ENCODE measurements at regions not wholly inside any gene's neighbourhood (a gene's known extent, or its start where the extent isn't known, plus 50 kb on each side); places are given as distances from the start of the nearest gene placed in this dataset.
"Not testable (repeated sequence)": the region's sequence is repeated elsewhere in the genome, so short reads cannot be mapped to it uniquely, and the experiment has no call there.

DNA sequence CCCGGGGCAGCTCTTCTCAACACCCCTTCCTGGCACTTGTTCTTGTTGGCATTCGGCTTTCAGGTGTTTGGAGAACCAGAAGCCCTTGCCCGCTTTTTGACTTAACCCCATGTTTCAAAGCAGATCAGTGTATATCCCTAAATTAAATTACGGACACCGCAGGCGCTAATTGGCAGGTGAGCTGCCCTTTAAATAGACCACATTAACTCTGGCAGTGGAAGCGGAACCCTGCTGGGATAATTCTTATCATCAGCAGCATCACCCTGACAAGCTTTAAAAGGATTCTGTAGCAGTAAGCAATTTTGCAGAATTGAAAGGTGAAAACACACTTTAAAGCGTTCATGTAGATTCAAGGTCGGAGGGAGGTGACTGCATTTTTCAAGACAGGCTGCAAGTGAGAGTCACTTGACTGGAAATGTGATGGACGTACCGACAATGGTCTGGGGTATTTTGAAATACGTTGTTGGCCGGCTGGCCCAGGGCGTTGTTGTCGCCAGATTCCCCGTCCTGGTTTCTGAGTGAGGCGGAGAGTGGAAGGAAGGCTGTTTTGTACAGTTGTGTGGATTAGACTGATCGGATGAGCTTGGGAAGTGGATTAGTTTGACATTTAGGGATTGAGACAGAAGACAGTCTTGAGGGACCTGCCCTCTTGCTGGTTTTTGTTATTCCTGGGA, 94.2 kb upstream of the CRYM start:
- not testable (repeated sequence) for TF ChIP-seq ZNF232 (CRISPR knock-in tag; IDR thresholded peaks at IDR 0.05); NR3C1 (CRISPR knock-in tag; conservative IDR thresholded peaks at IDR 0.05; ENCODE audit: low read depth); SOX15 (CRISPR knock-in tag; IDR thresholded peaks at IDR 0.05); JUN (CRISPR knock-in tag; IDR thresholded peaks at IDR 0.05)
- TF ChIP-seq, protein P1, sequence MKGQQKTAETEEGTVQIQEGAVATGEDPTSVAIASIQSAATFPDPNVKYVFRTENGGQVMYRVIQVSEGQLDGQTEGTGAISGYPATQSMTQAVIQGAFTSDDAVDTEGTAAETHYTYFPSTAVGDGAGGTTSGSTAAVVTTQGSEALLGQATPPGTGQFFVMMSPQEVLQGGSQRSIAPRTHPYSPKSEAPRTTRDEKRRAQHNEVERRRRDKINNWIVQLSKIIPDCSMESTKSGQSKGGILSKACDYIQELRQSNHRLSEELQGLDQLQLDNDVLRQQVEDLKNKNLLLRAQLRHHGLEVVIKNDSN (CRISPR knock-in tag; IDR thresholded peaks at IDR 0.05), result not testable (repeated sequence)
- TF ChIP-seq, protein P2, sequence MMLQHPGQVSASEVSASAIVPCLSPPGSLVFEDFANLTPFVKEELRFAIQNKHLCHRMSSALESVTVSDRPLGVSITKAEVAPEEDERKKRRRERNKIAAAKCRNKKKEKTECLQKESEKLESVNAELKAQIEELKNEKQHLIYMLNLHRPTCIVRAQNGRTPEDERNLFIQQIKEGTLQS (CRISPR knock-in tag; conservative IDR thresholded peaks at IDR 0.05), result not testable (repeated sequence)
- TF ChIP-seq, protein P3, sequence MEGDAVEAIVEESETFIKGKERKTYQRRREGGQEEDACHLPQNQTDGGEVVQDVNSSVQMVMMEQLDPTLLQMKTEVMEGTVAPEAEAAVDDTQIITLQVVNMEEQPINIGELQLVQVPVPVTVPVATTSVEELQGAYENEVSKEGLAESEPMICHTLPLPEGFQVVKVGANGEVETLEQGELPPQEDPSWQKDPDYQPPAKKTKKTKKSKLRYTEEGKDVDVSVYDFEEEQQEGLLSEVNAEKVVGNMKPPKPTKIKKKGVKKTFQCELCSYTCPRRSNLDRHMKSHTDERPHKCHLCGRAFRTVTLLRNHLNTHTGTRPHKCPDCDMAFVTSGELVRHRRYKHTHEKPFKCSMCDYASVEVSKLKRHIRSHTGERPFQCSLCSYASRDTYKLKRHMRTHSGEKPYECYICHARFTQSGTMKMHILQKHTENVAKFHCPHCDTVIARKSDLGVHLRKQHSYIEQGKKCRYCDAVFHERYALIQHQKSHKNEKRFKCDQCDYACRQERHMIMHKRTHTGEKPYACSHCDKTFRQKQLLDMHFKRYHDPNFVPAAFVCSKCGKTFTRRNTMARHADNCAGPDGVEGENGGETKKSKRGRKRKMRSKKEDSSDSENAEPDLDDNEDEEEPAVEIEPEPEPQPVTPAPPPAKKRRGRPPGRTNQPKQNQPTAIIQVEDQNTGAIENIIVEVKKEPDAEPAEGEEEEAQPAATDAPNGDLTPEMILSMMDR (IDR thresholded peaks at IDR 0.05), result not testable (repeated sequence)
- TF ChIP-seq, protein P4, sequence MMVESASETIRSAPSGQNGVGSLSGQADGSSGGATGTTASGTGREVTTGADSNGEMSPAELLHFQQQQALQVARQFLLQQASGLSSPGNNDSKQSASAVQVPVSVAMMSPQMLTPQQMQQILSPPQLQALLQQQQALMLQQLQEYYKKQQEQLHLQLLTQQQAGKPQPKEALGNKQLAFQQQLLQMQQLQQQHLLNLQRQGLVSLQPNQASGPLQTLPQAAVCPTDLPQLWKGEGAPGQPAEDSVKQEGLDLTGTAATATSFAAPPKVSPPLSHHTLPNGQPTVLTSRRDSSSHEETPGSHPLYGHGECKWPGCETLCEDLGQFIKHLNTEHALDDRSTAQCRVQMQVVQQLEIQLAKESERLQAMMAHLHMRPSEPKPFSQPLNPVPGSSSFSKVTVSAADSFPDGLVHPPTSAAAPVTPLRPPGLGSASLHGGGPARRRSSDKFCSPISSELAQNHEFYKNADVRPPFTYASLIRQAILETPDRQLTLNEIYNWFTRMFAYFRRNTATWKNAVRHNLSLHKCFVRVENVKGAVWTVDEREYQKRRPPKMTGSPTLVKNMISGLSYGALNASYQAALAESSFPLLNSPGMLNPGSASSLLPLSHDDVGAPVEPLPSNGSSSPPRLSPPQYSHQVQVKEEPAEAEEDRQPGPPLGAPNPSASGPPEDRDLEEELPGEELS (CRISPR knock-in tag; IDR thresholded peaks at IDR 0.05), result not testable (repeated sequence)
- TF ChIP-seq, protein P5, sequence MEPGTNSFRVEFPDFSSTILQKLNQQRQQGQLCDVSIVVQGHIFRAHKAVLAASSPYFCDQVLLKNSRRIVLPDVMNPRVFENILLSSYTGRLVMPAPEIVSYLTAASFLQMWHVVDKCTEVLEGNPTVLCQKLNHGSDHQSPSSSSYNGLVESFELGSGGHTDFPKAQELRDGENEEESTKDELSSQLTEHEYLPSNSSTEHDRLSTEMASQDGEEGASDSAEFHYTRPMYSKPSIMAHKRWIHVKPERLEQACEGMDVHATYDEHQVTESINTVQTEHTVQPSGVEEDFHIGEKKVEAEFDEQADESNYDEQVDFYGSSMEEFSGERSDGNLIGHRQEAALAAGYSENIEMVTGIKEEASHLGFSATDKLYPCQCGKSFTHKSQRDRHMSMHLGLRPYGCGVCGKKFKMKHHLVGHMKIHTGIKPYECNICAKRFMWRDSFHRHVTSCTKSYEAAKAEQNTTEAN (CRISPR knock-in tag; IDR thresholded peaks at IDR 0.05), result not testable (repeated sequence)
- TF ChIP-seq, protein P6, sequence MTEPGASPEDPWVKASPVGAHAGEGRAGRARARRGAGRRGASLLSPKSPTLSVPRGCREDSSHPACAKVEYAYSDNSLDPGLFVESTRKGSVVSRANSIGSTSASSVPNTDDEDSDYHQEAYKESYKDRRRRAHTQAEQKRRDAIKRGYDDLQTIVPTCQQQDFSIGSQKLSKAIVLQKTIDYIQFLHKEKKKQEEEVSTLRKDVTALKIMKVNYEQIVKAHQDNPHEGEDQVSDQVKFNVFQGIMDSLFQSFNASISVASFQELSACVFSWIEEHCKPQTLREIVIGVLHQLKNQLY (CRISPR knock-in tag; IDR thresholded peaks at IDR 0.05), result not testable (repeated sequence)
- TF ChIP-seq, protein P7, sequence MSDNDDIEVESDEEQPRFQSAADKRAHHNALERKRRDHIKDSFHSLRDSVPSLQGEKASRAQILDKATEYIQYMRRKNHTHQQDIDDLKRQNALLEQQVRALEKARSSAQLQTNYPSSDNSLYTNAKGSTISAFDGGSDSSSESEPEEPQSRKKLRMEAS (CRISPR knock-in tag; IDR thresholded peaks at IDR 0.05), result not testable (repeated sequence)
- TF ChIP-seq, protein P8, sequence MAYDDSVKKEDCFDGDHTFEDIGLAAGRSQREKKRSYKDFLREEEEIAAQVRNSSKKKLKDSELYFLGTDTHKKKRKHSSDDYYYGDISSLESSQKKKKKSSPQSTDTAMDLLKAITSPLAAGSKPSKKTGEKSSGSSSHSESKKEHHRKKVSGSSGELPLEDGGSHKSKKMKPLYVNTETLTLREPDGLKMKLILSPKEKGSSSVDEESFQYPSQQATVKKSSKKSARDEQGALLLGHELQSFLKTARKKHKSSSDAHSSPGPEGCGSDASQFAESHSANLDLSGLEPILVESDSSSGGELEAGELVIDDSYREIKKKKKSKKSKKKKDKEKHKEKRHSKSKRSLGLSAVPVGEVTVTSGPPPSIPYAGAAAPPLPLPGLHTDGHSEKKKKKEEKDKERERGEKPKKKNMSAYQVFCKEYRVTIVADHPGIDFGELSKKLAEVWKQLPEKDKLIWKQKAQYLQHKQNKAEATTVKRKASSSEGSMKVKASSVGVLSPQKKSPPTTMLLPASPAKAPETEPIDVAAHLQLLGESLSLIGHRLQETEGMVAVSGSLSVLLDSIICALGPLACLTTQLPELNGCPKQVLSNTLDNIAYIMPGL (CRISPR knock-in tag; IDR thresholded peaks at IDR 0.05), result not testable (repeated sequence)

Data from WTC11 (cell line).